WTC11 (cell line): ENCODE measurements at regions not wholly inside any gene's neighbourhood (a gene's known extent, or its start where the extent isn't known, plus 50 kb on each side); places are given as distances from the start of the nearest gene placed in this dataset.
"Not testable (repeated sequence)": the region's sequence is repeated elsewhere in the genome, so short reads cannot be mapped to it uniquely, and the experiment has no call there.

Experiments
- ATAC-seq: fragments of 200-7000 bp; cut with Tn5 transposase; 2 replicates; pipeline ENCODE4 v1.10.0; 2021; ENCODE audit warnings: mild to moderate bottlenecking, moderate library complexity
- CTCF ChIA-PET: fragments of 300-600 bp; sonication (Branson Sonifier 250); formaldehyde crosslinking; loops from one replicate; lab custom pipeline; 2021; ENCODE audit warnings: antibody characterized with exemption; lab: Charles Lee
- POLR2A ChIA-PET: fragments of 350-600 bp; sonication (Branson Sonifier 250); formaldehyde crosslinking; loops from one replicate; lab custom pipeline; 2021; ENCODE audit warnings: antibody characterized with exemption; lab: Charles Lee
- DNase-seq: peaks from one replicate; pipeline ENCODE4 v3.0.0; 2021; ENCODE audit warnings: low spot score
- H3K27ac Mint-ChIP-seq: 2 replicates; pipeline ENCODE4 v1.8.0; 2021; ENCODE audit warnings: mixed read lengths
- H3K27me3 Mint-ChIP-seq: 2 replicates; pipeline ENCODE4 v1.8.0; 2021; ENCODE audit warnings: low read depth, mild to moderate bottlenecking, moderate library complexity, mixed read lengths
- H3K36me3 Mint-ChIP-seq: 2 replicates; pipeline ENCODE4 v1.8.0; 2021; ENCODE audit warnings: mixed read lengths
- H3K4me1 Mint-ChIP-seq: 2 replicates; pipeline ENCODE4 v1.8.0; 2022; ENCODE audit warnings: mixed read lengths
- H3K4me3 Mint-ChIP-seq: 2 replicates; pipeline ENCODE4 v1.8.0; 2021; ENCODE audit warnings: mild to moderate bottlenecking, moderate library complexity, mixed read lengths
- H3K9me3 Mint-ChIP-seq: 2 replicates; pipeline ENCODE4 v1.8.0; 2021; ENCODE audit warnings: mixed read lengths
- AR ChIP-seq: fragments of 250-450 bp; sonication (Bioruptor Pico); IDR thresholded peaks from 2 replicates; pipeline ENCODE4 v1.9.0; 2021; ENCODE audit warnings: mild to moderate bottlenecking
- FOXJ3 ChIP-seq: sonication (generic); formaldehyde crosslinking; IDR thresholded peaks from 2 replicates; pipeline ENCODE4 v1.9.0; 2021; ENCODE audit warnings: missing genetic modification reagents, mild to moderate bottlenecking, borderline replicate concordance
- PRDM15 ChIP-seq: sonication (generic); formaldehyde crosslinking; IDR thresholded peaks from 2 replicates; pipeline ENCODE4 v1.8.0; 2022; ENCODE audit warnings: missing genetic modification reagents
- TCF7 ChIP-seq: sonication (generic); formaldehyde crosslinking; IDR thresholded peaks from 2 replicates; pipeline ENCODE4 v1.8.0; 2022; ENCODE audit warnings: mild to moderate bottlenecking, low read depth, missing genetic modification reagents, moderate library complexity

DNA sequence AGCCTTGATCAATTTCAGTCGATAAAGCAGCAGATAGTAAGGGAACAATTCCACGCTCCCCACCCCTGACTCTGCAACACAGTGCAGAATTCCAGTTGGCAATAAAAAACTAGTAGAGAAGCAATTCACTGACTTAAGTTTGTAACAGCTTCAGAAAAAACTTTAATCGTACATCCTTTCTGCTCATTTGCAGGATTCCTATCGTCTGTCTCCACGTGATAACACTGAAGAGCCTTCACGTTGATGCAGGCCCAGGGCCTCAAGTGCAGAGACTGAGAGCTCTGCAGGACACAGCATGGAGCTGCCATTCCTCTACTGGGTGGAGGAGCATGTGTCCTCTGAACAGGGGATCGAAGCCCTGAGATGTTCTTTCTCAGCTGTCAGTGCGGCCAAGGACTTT, 51.8 kb upstream of the SGMS1 start:
- POLR2A ChIA-PET = interaction anchor here (0.6 kb wide), 1 partner anchor 75 kb away, joined by 3 read pairs; no protein-coding TSS in a partner anchor
- ATAC-seq, H3K9me3 Mint-ChIP-seq, H3K27me3 Mint-ChIP-seq, H3K4me3 Mint-ChIP-seq, DNase-seq, CTCF ChIA-PET, H3K27ac Mint-ChIP-seq, H3K36me3 Mint-ChIP-seq: not testable (repeated sequence)
- peaks cover 32% of the 10 kb centered on the region for H3K4me1 Mint-ChIP-seq

GRCh38 chr10:50674469-50675254, 50.9 kb upstream of the SGMS1 start:
- Mint-ChIP-seq H3K9me3 (no peaks in the 10 kb centered on the region), H3K36me3 (no peaks in the 10 kb centered on the region), H3K4me1 (peaks cover 32% of the 10 kb centered on the region), H3K4me3 (no peak overlapping the region), H3K27me3 (no peaks in the 10 kb centered on the region; the same call in none of the 2 replicates), H3K27ac (no peak overlapping the region)
- TF ChIP-seq PRDM15 (CRISPR knock-in tag) = no peak
- no peak for TF ChIP-seq FOXJ3
- no peak for TF ChIP-seq TCF7 (CRISPR knock-in tag)
- TF ChIP-seq AR = no peak
- no peak for DNase-seq
- ChIA-PET CTCF (no interaction called here), POLR2A (no interaction called here)
- no peak; the same call in 1 of the 2 replicates for ATAC-seq
